ENCODE measurements at regions not wholly inside any gene's neighbourhood (a gene's known extent, or its start where the extent isn't known, plus 50 kb on each side); places are given as distances from the start of the nearest gene placed in this dataset.
A peak's percentile ranks its signal among the peaks of the same experiment; 100 is the strongest.

- H3K4me1 Mint-ChIP-seq (ENCODE audit: low read depth in 2 of 2): no peaks in the 10 kb centered on the region
- H3K36me3 Mint-ChIP-seq: no peaks in the 10 kb centered on the region
- DNase-seq (ENCODE audit: low spot score) (no peak), ATAC-seq (no peak)
- H3K27me3 Mint-ChIP-seq: peaks cover 22 to 54% of the 10 kb centered on the region in 2 donors
- no peak overlapping the region for H3K27ac Mint-ChIP-seq
- no peak overlapping the region for H3K4me3 Mint-ChIP-seq
- no peaks in the 10 kb centered on the region for H3K9me3 Mint-ChIP-seq
These were observed 119.9 kb upstream of the CD93 start for GRCh38 chr20:23206061-23206460.

- Mint-ChIP-seq H3K27ac (no peak overlapping the region), H3K4me3 (no peak overlapping the region), H3K4me1 (ENCODE audit: low read depth in 2 of 2) (peaks cover under 1 to 2% of the 10 kb centered on the region in 2 donors), H3K9me3 (no peaks in the 10 kb centered on the region), H3K36me3 (no peaks in the 10 kb centered on the region), H3K27me3 (peaks cover 25 to 54% of the 10 kb centered on the region in 2 donors)
- DNase-seq (ENCODE audit: low spot score) (no peak), ATAC-seq (no peak)
These were observed 119.5 kb upstream of the CD93 start for GRCh38 chr20:23205611-23206041.

GRCh38 chr20:23205211-23205610 lies 119.1 kb upstream of the CD93 start:
- Mint-ChIP-seq H3K9me3 (no peaks in the 10 kb centered on the region), H3K4me1 (ENCODE audit: low read depth in 2 of 2) (peaks cover 4 to 6% of the 10 kb centered on the region in 2 donors), H3K36me3 (no peaks in the 10 kb centered on the region), H3K27me3 (peaks cover 27 to 54% of the 10 kb centered on the region in 2 donors), H3K4me3 (no peak overlapping the region), H3K27ac (no peak overlapping the region)
- ATAC-seq (peak in 1 of 2 donors; percentile 8), DNase-seq (ENCODE audit: low spot score) (no peak)

- Mint-ChIP-seq H3K9me3 (no peaks in the 10 kb centered on the region), H3K36me3 (no peaks in the 10 kb centered on the region), H3K27me3 (peaks cover 19 to 47% of the 10 kb centered on the region in 2 donors), H3K4me1 (ENCODE audit: low read depth in 2 of 2) (peaks cover 5 to 6% of the 10 kb centered on the region in 2 donors), H3K4me3 (no peak overlapping the region), H3K27ac (no peak overlapping the region)
- DNase-seq (ENCODE audit: low spot score): no peak
- no peak for ATAC-seq
These were observed 118.0 kb upstream of the CD93 start for GRCh38 chr20:23203951-23204730.

- no peak for DNase-seq (ENCODE audit: low spot score)
- no peak overlapping the region for H3K27ac Mint-ChIP-seq
- no peaks in the 10 kb centered on the region for H3K36me3 Mint-ChIP-seq
- H3K27me3 Mint-ChIP-seq: peaks cover 21 to 43% of the 10 kb centered on the region in 2 donors
- no peaks in the 10 kb centered on the region for H3K9me3 Mint-ChIP-seq
- H3K4me3 Mint-ChIP-seq: no peak overlapping the region
- ATAC-seq: no peak
- H3K4me1 Mint-ChIP-seq (ENCODE audit: low read depth in 2 of 2): peaks cover 5 to 6% of the 10 kb centered on the region in 2 donors
These were observed 117.2 kb upstream of the CD93 start for GRCh38 chr20:23203310-23203709.

- Mint-ChIP-seq H3K4me1 (ENCODE audit: low read depth in 2 of 2) (peaks cover 5 to 6% of the 10 kb centered on the region in 2 donors), H3K27ac (no peak overlapping the region), H3K36me3 (no peaks in the 10 kb centered on the region), H3K4me3 (no peak overlapping the region), H3K9me3 (no peaks in the 10 kb centered on the region), H3K27me3 (peaks cover 28 to 53% of the 10 kb centered on the region in 2 donors)
- no peak for DNase-seq (ENCODE audit: low spot score)
- no peak for ATAC-seq
These were observed 115.5 kb upstream of the CD93 start for GRCh38 chr20:23201658-23202057.

- H3K36me3 Mint-ChIP-seq: no peaks in the 10 kb centered on the region
- H3K4me3 Mint-ChIP-seq: no peak overlapping the region
- H3K9me3 Mint-ChIP-seq: no peaks in the 10 kb centered on the region
- ATAC-seq: peak in 1 of 2 donors; percentile 41
- H3K4me1 Mint-ChIP-seq (ENCODE audit: low read depth in 2 of 2): peaks cover 5 to 6% of the 10 kb centered on the region in 2 donors
- H3K27ac Mint-ChIP-seq: no peak overlapping the region
- DNase-seq (ENCODE audit: low spot score): no peak
- H3K27me3 Mint-ChIP-seq: peaks cover 30 to 55% of the 10 kb centered on the region in 2 donors
These were observed 114.8 kb upstream of the CD93 start for GRCh38 chr20:23200914-23201313.

- Mint-ChIP-seq H3K9me3 (no peaks in the 10 kb centered on the region), H3K4me3 (no peak overlapping the region), H3K27ac (no peak overlapping the region), H3K36me3 (no peaks in the 10 kb centered on the region), H3K4me1 (ENCODE audit: low read depth in 2 of 2) (peaks cover 5 to 6% of the 10 kb centered on the region in 2 donors), H3K27me3 (peaks cover 31 to 58% of the 10 kb centered on the region in 2 donors)
- DNase-seq (ENCODE audit: low spot score) (no peak), ATAC-seq (peak; percentile 70 to 72)
These were observed 114.3 kb upstream of the CD93 start for GRCh38 chr20:23200413-23200812.

GRCh38 chr20:23199356-23199755 lies 113.2 kb upstream of the CD93 start:
- ATAC-seq (no peak), DNase-seq (ENCODE audit: low spot score) (no peak)
- Mint-ChIP-seq H3K4me1 (ENCODE audit: low read depth in 2 of 2) (peaks cover 5 to 6% of the 10 kb centered on the region in 2 donors), H3K27ac (no peak overlapping the region), H3K36me3 (no peaks in the 10 kb centered on the region), H3K9me3 (no peaks in the 10 kb centered on the region), H3K27me3 (peaks cover 33 to 51% of the 10 kb centered on the region in 2 donors), H3K4me3 (no peak overlapping the region)

GRCh38 chr20:23198815-23199214 lies 112.7 kb upstream of the CD93 start:
- Mint-ChIP-seq H3K9me3 (no peaks in the 10 kb centered on the region), H3K27ac (no peak overlapping the region), H3K4me1 (ENCODE audit: low read depth in 2 of 2) (peaks cover 5 to 6% of the 10 kb centered on the region in 2 donors), H3K4me3 (no peak overlapping the region), H3K36me3 (no peaks in the 10 kb centered on the region), H3K27me3 (peaks cover 35 to 51% of the 10 kb centered on the region in 2 donors)
- DNase-seq (ENCODE audit: low spot score) (no peak), ATAC-seq (no peak)

GRCh38 chr20:23197836-23198235 lies 111.7 kb upstream of the CD93 start:
- Mint-ChIP-seq H3K36me3 (no peaks in the 10 kb centered on the region), H3K4me1 (ENCODE audit: low read depth in 2 of 2) (peaks cover 5 to 6% of the 10 kb centered on the region in 2 donors), H3K9me3 (no peaks in the 10 kb centered on the region), H3K27me3 (peaks cover 35 to 44% of the 10 kb centered on the region in 2 donors), H3K4me3 (no peak overlapping the region), H3K27ac (no peak overlapping the region)
- ATAC-seq: no peak
- DNase-seq (ENCODE audit: low spot score): no peak

- Mint-ChIP-seq H3K4me3 (no peak overlapping the region), H3K27me3 (peaks cover 22 to 24% of the 10 kb centered on the region in 2 donors), H3K4me1 (ENCODE audit: low read depth in 2 of 2) (peaks cover 5% of the 10 kb centered on the region in 2 donors), H3K9me3 (no peaks in the 10 kb centered on the region), H3K27ac (no peak overlapping the region), H3K36me3 (no peaks in the 10 kb centered on the region)
- no peak for DNase-seq (ENCODE audit: low spot score)
- no peak for ATAC-seq
These were observed 109.5 kb upstream of the CD93 start for GRCh38 chr20:23195636-23196035.

- ATAC-seq (no peak), DNase-seq (ENCODE audit: low spot score) (no peak)
- no peaks in the 10 kb centered on the region for H3K9me3 Mint-ChIP-seq
- no peak overlapping the region for H3K4me3 Mint-ChIP-seq
- no peak overlapping the region for H3K27ac Mint-ChIP-seq
- no peaks in the 10 kb centered on the region for H3K36me3 Mint-ChIP-seq
- no peaks in the 10 kb centered on the region for H3K4me1 Mint-ChIP-seq (ENCODE audit: low read depth in 2 of 2)
- H3K27me3 Mint-ChIP-seq: peaks cover 16 to 18% of the 10 kb centered on the region in 2 donors
These were observed 107.8 kb upstream of the CD93 start for GRCh38 chr20:23193801-23194384.

GRCh38 chr20:23192469-23192868 lies 106.3 kb upstream of the CD93 start:
- Mint-ChIP-seq H3K4me3 (no peak overlapping the region), H3K27me3 (peaks cover 10 to 11% of the 10 kb centered on the region in 2 donors), H3K4me1 (ENCODE audit: low read depth in 2 of 2) (no peaks in the 10 kb centered on the region), H3K27ac (no peak overlapping the region), H3K9me3 (no peaks in the 10 kb centered on the region), H3K36me3 (no peaks in the 10 kb centered on the region)
- ATAC-seq (no peak), DNase-seq (ENCODE audit: low spot score) (no peak)

Data from natural killer cell treated with Interleukin-12 subunit alpha and Interleukin-12 subunit beta and Interleukin-15 and Interleukin-18, amount 100 ng/mL, for 72 hours (primary cell).